Breast epithelium (tissue), 4 donors: ENCODE measurements at regions not wholly inside any gene's neighbourhood (a gene's known extent, or its start where the extent isn't known, plus 50 kb on each side); places are given as distances from the start of the nearest gene placed in this dataset.

Experiments
- DNase-seq, 2 donors: peaks; one replicate each; pipeline ENCODE4 v3.0.0-alpha.2; 2019; ENCODE audit warnings: low spot score in 2 of 2
- H3K27ac ChIP-seq, 2 donors: fragments of 200-600 bp; sonication (generic) in 1 of 2; one replicate each; pipeline ENCODE4 v1.5.1; 2016 to 2019; ENCODE audit warnings: mild to moderate bottlenecking in 1 of 2
- H3K27me3 ChIP-seq, 2 donors: fragments of 200-600 bp; sonication (generic) in 1 of 2; one replicate each; pipeline versions ENCODE4 v1.5.1 to v1.6.0; 2017 to 2019; ENCODE audit warnings: control low read depth in 1 of 2, mild to moderate bottlenecking in 1 of 2
- H3K36me3 ChIP-seq: fragments of 200-600 bp; one replicate; pipeline ENCODE4 v1.5.1; 2019
- H3K4me1 ChIP-seq, 2 donors: fragments of 200-600 bp; sonication (generic); one replicate each; pipeline ENCODE4 v1.5.1; 2016 to 2019; ENCODE audit warnings: control low read depth in 1 of 2
- H3K4me3 ChIP-seq, 3 donors: fragments of 200-600 bp; sonication (generic); 1 replicate in 2 of 3; 2 replicates in 1 of 3; pipeline ENCODE4 v1.5.1; 2016 to 2019; ENCODE audit warnings: mild to moderate bottlenecking in 3 of 3, moderate library complexity in 2 of 3
- H3K9me3 ChIP-seq, 2 donors: fragments of 200-600 bp; sonication (generic) in 1 of 2; one replicate each; pipeline ENCODE4 v1.5.1; 2016 to 2019; ENCODE audit warnings: control low read depth in 1 of 2
- CTCF ChIP-seq, 3 donors: fragments of 450-650 bp; IDR thresholded peaks; one replicate each; pipeline ENCODE4 v1.5.1; 2016 to 2017; ENCODE audit warnings: antibody characterized with exemption in 3 of 3, mild to moderate bottlenecking in 3 of 3, moderate library complexity in 3 of 3
- POLR2A ChIP-seq: fragments of 450-650 bp; IDR thresholded peaks from one replicate; pipeline ENCODE4 v1.6.1; 2016; ENCODE audit warnings: antibody characterized with exemption, mild to moderate bottlenecking, moderate library complexity
- POLR2AphosphoS5 ChIP-seq, 3 donors: sonication (generic); formaldehyde crosslinking; IDR thresholded peaks; one replicate each; pipeline ENCODE4 v1.6.1; 2017; ENCODE audit warnings: antibody characterized with exemption in 3 of 3
- intact Hi-C: fragments of 100-400 bp; cut with DNase I; formaldehyde crosslinking; loops from one replicate; pipeline ENCODE4 v1.15.1; 2023; ENCODE audit warnings: low total_unique reads

DNA sequence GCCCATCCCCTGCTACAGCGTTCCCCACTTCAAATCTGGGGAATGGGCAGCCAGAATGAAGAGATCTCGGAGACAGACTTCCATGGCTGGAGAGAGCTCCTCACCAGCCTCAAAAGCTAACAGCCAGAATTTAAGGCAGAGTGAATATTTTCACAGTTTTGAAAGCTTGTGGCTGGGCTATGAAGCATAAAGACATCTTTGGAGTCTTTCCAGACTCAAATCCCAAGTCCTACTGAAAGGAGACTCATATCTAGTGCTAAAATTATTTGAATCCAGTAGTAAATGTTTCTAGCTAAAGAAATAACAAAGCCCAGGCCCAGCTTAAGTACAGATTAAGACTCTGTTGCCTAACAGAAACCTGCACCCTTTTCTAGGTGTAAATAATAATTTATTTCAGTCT, 628.4 kb upstream of the ALCAM start:
- Histone ChIP-seq H3K9me3 (no peaks in the 10 kb centered on the region), H3K27ac (no peak overlapping the region), H3K27me3 (no peaks in the 10 kb centered on the region), H3K4me1 (no peaks in the 10 kb centered on the region), H3K4me3 (no peak overlapping the region), H3K36me3 (no peaks in the 10 kb centered on the region)
- no peak for DNase-seq
- intact Hi-C loops, result no loop called here
- TF ChIP-seq CTCF (IDR thresholded peaks at IDR 0.05), result no peak
- TF ChIP-seq POLR2A, result no peak
- TF ChIP-seq POLR2AphosphoS5 (IDR thresholded peaks at IDR 0.05), result no peak

- Histone ChIP-seq H3K4me1 (no peaks in the 10 kb centered on the region), H3K36me3 (no peaks in the 10 kb centered on the region), H3K27me3 (no peaks in the 10 kb centered on the region), H3K9me3 (no peaks in the 10 kb centered on the region), H3K27ac (no peak overlapping the region), H3K4me3 (no peak overlapping the region)
- DNase-seq, result no peak
- intact Hi-C loops, result no loop called here
- no peak for TF ChIP-seq POLR2AphosphoS5 (IDR thresholded peaks at IDR 0.05)
- TF ChIP-seq POLR2A, result no peak
- no peak for TF ChIP-seq CTCF (IDR thresholded peaks at IDR 0.05)
These were observed 625.8 kb upstream of the ALCAM start for GRCh38 chr3:104740874-104741379.

DNA sequence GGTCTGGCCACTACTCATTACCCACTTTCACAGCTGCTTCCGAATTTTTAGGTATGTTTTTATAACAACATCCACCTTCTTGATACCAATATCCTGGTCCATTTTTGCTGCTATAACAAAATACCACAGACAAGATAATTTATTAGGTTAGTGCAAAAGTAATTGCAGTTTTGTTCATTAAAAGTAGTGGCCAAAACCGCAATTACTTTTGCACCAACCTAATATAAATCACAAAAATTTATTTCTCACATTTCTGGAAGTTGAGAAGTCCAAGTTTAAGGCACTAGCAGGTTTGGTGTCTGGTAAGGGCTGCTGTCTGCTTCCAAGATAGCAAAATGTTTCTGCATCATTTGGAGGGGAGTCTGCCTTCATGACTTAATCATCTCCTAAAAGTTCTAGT, 624.7 kb upstream of the ALCAM start:
- no peak overlapping the region for H3K4me3 ChIP-seq
- H3K27ac ChIP-seq, result no peak overlapping the region
- no peaks in the 10 kb centered on the region for H3K36me3 ChIP-seq
- no peak for DNase-seq
- H3K4me1 ChIP-seq, result no peaks in the 10 kb centered on the region
- intact Hi-C loops, result no loop called here
- H3K27me3 ChIP-seq, result no peaks in the 10 kb centered on the region
- no peaks in the 10 kb centered on the region for H3K9me3 ChIP-seq
- TF ChIP-seq CTCF (IDR thresholded peaks at IDR 0.05) (no peak), POLR2AphosphoS5 (IDR thresholded peaks at IDR 0.05) (no peak), POLR2A (no peak)

GRCh38 chr3:104745313-104745712, 621.4 kb upstream of the ALCAM start:
- no peak for DNase-seq
- Histone ChIP-seq H3K4me1 (no peaks in the 10 kb centered on the region), H3K9me3 (no peaks in the 10 kb centered on the region), H3K27ac (no peak overlapping the region), H3K27me3 (no peaks in the 10 kb centered on the region), H3K4me3 (no peak overlapping the region), H3K36me3 (no peaks in the 10 kb centered on the region)
- TF ChIP-seq POLR2A (no peak), CTCF (IDR thresholded peaks at IDR 0.05) (no peak), POLR2AphosphoS5 (IDR thresholded peaks at IDR 0.05) (no peak)
- intact Hi-C loops, result no loop called here

GRCh38 chr3:104746056-104746455, 620.7 kb upstream of the ALCAM start:
- Histone ChIP-seq H3K9me3 (no peaks in the 10 kb centered on the region), H3K4me1 (no peaks in the 10 kb centered on the region), H3K27ac (no peak overlapping the region), H3K27me3 (no peaks in the 10 kb centered on the region), H3K4me3 (no peak overlapping the region), H3K36me3 (no peaks in the 10 kb centered on the region)
- TF ChIP-seq CTCF (IDR thresholded peaks at IDR 0.05) (no peak), POLR2A (no peak), POLR2AphosphoS5 (IDR thresholded peaks at IDR 0.05) (no peak)
- DNase-seq, result no peak
- intact Hi-C loops, result no loop called here
